GM23338 (cell line): ENCODE measurements at regions not wholly inside any gene's neighbourhood (a gene's known extent, or its start where the extent isn't known, plus 50 kb on each side); places are given as distances from the start of the nearest gene placed in this dataset.

Experiments
- ATAC-seq: fragments of 200-7000 bp; cut with Tn5 transposase; 3 replicates; pipeline ENCODE4 v1.9.1; 2020
- DNase-seq: peaks from one replicate; pipeline ENCODE4 v3.0.0-alpha.2; 2015; ENCODE audit warnings: low spot score
- H2AFZ ChIP-seq: fragments of 200-600 bp; sonication (generic); 2 replicates; pipeline ENCODE4 v1.8.0; 2016; ENCODE audit warnings: antibody characterized with exemption, mild to moderate bottlenecking, moderate library complexity
- H3F3A ChIP-seq: fragments of 200-600 bp; sonication (generic); replicated peaks from 2 replicates; pipeline ENCODE4 v1.8.0; 2017; ENCODE audit warnings: antibody characterized with exemption, mixed run types, low read depth
- H3K27ac ChIP-seq: fragments of 200-600 bp; sonication (generic); 2 replicates; pipeline ENCODE4 v1.6.1; 2016; ENCODE audit warnings: low read depth
- H3K27me3 ChIP-seq: fragments of 200-600 bp; sonication (generic); 2 replicates; pipeline ENCODE4 v1.8.0; 2016; ENCODE audit warnings: mild to moderate bottlenecking, mixed run types, moderate library complexity; ENCODE audit not compliant: insufficient read depth
- H3K36me3 ChIP-seq: fragments of 200-600 bp; sonication (generic); 2 replicates; pipeline ENCODE4 v1.8.0; 2016; ENCODE audit warnings: mild to moderate bottlenecking; ENCODE audit not compliant: insufficient read depth
- H3K4me1 ChIP-seq: fragments of 200-600 bp; sonication (generic); 2 replicates; pipeline ENCODE4 v1.8.0; 2016; ENCODE audit warnings: mild to moderate bottlenecking, moderate library complexity; ENCODE audit not compliant: insufficient read depth
- H3K4me2 ChIP-seq: fragments of 200-600 bp; sonication (generic); 2 replicates; pipeline ENCODE4 v1.7.1; 2017; ENCODE audit warnings: mixed run types
- H3K4me3 ChIP-seq: fragments of 200-600 bp; sonication (generic); 2 replicates; pipeline ENCODE4 v1.6.1; 2016; ENCODE audit warnings: mixed run types
- H3K79me2 ChIP-seq: fragments of 200-600 bp; sonication (generic); replicated peaks from 2 replicates; pipeline ENCODE4 v1.8.0; 2017; ENCODE audit warnings: mild to moderate bottlenecking; ENCODE audit not compliant: insufficient read depth
- H3K9me2 ChIP-seq: fragments of 200-600 bp; sonication (generic); 2 replicates; pipeline ENCODE4 v1.8.0; 2017; ENCODE audit not compliant: insufficient read depth
- H4K20me1 ChIP-seq: fragments of 200-600 bp; sonication (generic); replicated peaks from 2 replicates; pipeline ENCODE4 v1.8.0; 2017; ENCODE audit warnings: mild to moderate bottlenecking; ENCODE audit not compliant: insufficient read depth
- H3K27ac Mint-ChIP-seq: 2 replicates; pipeline ENCODE4 v1.8.0; 2020; ENCODE audit warnings: inconsistent platforms, mild to moderate bottlenecking, moderate library complexity, mixed read lengths
- H3K27me3 Mint-ChIP-seq: 3 replicates; pipeline ENCODE4 v1.8.0; 2022; ENCODE audit warnings: low read depth, mild to moderate bottlenecking, moderate library complexity, mixed read lengths, inconsistent platforms; ENCODE audit not compliant: insufficient read depth, poor library complexity
- H3K36me3 Mint-ChIP-seq: 3 replicates; pipeline ENCODE4 v1.8.0; 2021; ENCODE audit warnings: low read depth, mild to moderate bottlenecking, inconsistent platforms, moderate library complexity, mixed read lengths
- H3K4me1 Mint-ChIP-seq: 3 replicates; pipeline ENCODE4 v1.8.0; 2020; ENCODE audit warnings: mild to moderate bottlenecking, inconsistent platforms, mixed read lengths
- H3K4me3 Mint-ChIP-seq: 3 replicates; pipeline ENCODE4 v1.8.0; 2021; ENCODE audit warnings: moderate library complexity, mild to moderate bottlenecking, inconsistent platforms, mixed read lengths
- H3K9me3 Mint-ChIP-seq: 3 replicates; pipeline ENCODE4 v1.8.0; 2020; ENCODE audit warnings: moderate library complexity, mild to moderate bottlenecking, inconsistent platforms, mixed read lengths
- CREB1 ChIP-seq: fragments of 250-450 bp; sonication (Bioruptor Pico); IDR thresholded peaks from 2 replicates; pipeline ENCODE4 v1.5.0; 2020; ENCODE audit warnings: low read depth, mild to moderate bottlenecking, moderate library complexity
- ETS1 ChIP-seq: IDR thresholded peaks from 2 replicates; pipeline ENCODE4 v1.6.1; 2016; ENCODE audit warnings: antibody characterized with exemption
- NANOG ChIP-seq: IDR thresholded peaks from 2 replicates; pipeline ENCODE4 v1.6.1; 2016; ENCODE audit warnings: antibody characterized with exemption, borderline replicate concordance
- STAT1 ChIP-seq: IDR thresholded peaks from one replicate; pipeline ENCODE4 v1.6.1; 2016; ENCODE audit warnings: antibody characterized with exemption; ENCODE audit not compliant: unreplicated experiment
- ZNF114 ChIP-seq: fragments of 250-450 bp; sonication (Bioruptor Pico); IDR thresholded peaks from 2 replicates; pipeline ENCODE4 v1.5.0; 2020; ENCODE audit warnings: mild to moderate bottlenecking, moderate library complexity
- TF ChIP-seq, protein P1 (sequence below), 2 experiments: fragments of 200-600 bp in 1 of 2; sonication (generic) in 1 of 2; conservative IDR thresholded peaks; 2 replicates each; pipeline versions ENCODE4 v1.5.1 to v1.6.1; 2016 to 2017; ENCODE audit warnings: antibody characterized with exemption in 2 of 2, low read depth in 2 of 2, mild to moderate bottlenecking in 2 of 2, moderate library complexity in 1 of 2
- TF ChIP-seq, protein P2 (sequence below): IDR thresholded peaks from one replicate; pipeline ENCODE4 v1.6.1; 2018; ENCODE audit warnings: antibody characterized with exemption; ENCODE audit not compliant: unreplicated experiment
- TF ChIP-seq, protein P3 (sequence below): fragments of 250-450 bp; sonication (Bioruptor Pico); IDR thresholded peaks from 2 replicates; pipeline ENCODE4 v1.5.0; 2020; ENCODE audit warnings: mild to moderate bottlenecking, moderate library complexity

DNA sequence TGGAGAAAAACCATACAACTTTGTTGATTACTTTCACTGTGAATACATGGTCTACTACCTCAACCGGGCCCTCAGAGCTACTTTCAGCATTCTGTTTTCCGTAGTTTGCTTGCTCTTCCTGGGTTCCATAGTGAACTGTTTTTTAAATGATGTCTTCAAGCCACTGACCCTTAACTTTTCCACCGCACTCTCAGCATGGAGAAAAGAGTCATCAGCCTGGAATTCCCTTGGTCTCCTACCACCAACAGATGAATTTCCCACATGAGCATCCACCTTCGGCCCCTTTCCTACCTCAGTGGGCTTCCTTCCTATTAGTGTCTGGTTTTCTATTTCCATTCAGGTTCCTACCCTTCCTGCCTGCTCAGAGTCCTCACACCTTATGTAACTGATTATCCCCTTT is 135.9 kb upstream of the ADAMTSL1 start:
- TF ChIP-seq ETS1 (no peak), STAT1 (no peak)
- TF ChIP-seq, protein P1, sequence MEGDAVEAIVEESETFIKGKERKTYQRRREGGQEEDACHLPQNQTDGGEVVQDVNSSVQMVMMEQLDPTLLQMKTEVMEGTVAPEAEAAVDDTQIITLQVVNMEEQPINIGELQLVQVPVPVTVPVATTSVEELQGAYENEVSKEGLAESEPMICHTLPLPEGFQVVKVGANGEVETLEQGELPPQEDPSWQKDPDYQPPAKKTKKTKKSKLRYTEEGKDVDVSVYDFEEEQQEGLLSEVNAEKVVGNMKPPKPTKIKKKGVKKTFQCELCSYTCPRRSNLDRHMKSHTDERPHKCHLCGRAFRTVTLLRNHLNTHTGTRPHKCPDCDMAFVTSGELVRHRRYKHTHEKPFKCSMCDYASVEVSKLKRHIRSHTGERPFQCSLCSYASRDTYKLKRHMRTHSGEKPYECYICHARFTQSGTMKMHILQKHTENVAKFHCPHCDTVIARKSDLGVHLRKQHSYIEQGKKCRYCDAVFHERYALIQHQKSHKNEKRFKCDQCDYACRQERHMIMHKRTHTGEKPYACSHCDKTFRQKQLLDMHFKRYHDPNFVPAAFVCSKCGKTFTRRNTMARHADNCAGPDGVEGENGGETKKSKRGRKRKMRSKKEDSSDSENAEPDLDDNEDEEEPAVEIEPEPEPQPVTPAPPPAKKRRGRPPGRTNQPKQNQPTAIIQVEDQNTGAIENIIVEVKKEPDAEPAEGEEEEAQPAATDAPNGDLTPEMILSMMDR (conservative IDR thresholded peaks at IDR 0.05; ENCODE audit: low read depth in 2 of 2), result no peak
- H3K4me1 Mint-ChIP-seq, result peaks cover 9% of the 10 kb centered on the region
- H3K36me3 Mint-ChIP-seq, result no peaks in the 10 kb centered on the region; the same call in 2 of the 3 replicates
- ATAC-seq (no peak), DNase-seq (no peak)
- H4K20me1 ChIP-seq, result no peaks in the 10 kb centered on the region
- H3F3A ChIP-seq, result no peaks in the 10 kb centered on the region
- H3K4me1 ChIP-seq, result no peaks in the 10 kb centered on the region; the same call in 1 of the 2 replicates
- no peaks in the 10 kb centered on the region for H3K79me2 ChIP-seq
- H3K9me3 Mint-ChIP-seq, result peaks cover 8% of the 10 kb centered on the region
- H2AFZ ChIP-seq, result no peak overlapping the region
- H3K27me3 ChIP-seq, result no peaks in the 10 kb centered on the region
- H3K4me3 Mint-ChIP-seq, result no peak overlapping the region
- no peak overlapping the region for H3K4me3 ChIP-seq
- no peak overlapping the region for H3K4me2 ChIP-seq
- no peaks in the 10 kb centered on the region; the same call in 1 of the 2 replicates for H3K9me2 ChIP-seq
- H3K36me3 ChIP-seq, result no peaks in the 10 kb centered on the region
- no peak overlapping the region for H3K27ac Mint-ChIP-seq
- no peaks in the 10 kb centered on the region for H3K27me3 Mint-ChIP-seq
- no peak overlapping the region for H3K27ac ChIP-seq

DNA sequence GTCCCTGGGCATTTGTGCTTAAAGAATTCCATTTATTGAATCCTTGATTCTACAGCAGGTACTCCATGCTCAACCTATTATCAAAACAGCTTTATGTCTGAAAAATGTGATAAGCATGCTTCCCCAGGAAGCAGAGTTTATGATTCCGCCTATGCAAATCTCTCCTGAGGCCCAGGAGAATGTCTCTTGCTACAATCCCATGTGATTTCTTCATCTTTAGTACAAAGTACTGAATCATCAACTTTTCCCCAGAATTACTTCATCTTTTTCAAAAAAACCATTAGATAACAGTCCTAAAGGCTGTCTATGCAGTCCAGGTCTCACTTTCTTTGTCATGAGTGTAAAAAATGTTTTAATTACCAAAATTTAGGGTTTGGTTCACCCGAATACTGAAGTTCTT is 130.2 kb upstream of the ADAMTSL1 start:
- H3K27ac ChIP-seq, result no peak overlapping the region
- no peak overlapping the region for H3K4me2 ChIP-seq
- no peak overlapping the region for H3K27ac Mint-ChIP-seq
- TF ChIP-seq NANOG (no peak), ZNF114 (no peak), ETS1 (no peak), CREB1 (no peak), STAT1 (no peak)
- TF ChIP-seq, protein P2, sequence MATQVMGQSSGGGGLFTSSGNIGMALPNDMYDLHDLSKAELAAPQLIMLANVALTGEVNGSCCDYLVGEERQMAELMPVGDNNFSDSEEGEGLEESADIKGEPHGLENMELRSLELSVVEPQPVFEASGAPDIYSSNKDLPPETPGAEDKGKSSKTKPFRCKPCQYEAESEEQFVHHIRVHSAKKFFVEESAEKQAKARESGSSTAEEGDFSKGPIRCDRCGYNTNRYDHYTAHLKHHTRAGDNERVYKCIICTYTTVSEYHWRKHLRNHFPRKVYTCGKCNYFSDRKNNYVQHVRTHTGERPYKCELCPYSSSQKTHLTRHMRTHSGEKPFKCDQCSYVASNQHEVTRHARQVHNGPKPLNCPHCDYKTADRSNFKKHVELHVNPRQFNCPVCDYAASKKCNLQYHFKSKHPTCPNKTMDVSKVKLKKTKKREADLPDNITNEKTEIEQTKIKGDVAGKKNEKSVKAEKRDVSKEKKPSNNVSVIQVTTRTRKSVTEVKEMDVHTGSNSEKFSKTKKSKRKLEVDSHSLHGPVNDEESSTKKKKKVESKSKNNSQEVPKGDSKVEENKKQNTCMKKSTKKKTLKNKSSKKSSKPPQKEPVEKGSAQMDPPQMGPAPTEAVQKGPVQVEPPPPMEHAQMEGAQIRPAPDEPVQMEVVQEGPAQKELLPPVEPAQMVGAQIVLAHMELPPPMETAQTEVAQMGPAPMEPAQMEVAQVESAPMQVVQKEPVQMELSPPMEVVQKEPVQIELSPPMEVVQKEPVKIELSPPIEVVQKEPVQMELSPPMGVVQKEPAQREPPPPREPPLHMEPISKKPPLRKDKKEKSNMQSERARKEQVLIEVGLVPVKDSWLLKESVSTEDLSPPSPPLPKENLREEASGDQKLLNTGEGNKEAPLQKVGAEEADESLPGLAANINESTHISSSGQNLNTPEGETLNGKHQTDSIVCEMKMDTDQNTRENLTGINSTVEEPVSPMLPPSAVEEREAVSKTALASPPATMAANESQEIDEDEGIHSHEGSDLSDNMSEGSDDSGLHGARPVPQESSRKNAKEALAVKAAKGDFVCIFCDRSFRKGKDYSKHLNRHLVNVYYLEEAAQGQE, result no peak
- TF ChIP-seq, protein P3, sequence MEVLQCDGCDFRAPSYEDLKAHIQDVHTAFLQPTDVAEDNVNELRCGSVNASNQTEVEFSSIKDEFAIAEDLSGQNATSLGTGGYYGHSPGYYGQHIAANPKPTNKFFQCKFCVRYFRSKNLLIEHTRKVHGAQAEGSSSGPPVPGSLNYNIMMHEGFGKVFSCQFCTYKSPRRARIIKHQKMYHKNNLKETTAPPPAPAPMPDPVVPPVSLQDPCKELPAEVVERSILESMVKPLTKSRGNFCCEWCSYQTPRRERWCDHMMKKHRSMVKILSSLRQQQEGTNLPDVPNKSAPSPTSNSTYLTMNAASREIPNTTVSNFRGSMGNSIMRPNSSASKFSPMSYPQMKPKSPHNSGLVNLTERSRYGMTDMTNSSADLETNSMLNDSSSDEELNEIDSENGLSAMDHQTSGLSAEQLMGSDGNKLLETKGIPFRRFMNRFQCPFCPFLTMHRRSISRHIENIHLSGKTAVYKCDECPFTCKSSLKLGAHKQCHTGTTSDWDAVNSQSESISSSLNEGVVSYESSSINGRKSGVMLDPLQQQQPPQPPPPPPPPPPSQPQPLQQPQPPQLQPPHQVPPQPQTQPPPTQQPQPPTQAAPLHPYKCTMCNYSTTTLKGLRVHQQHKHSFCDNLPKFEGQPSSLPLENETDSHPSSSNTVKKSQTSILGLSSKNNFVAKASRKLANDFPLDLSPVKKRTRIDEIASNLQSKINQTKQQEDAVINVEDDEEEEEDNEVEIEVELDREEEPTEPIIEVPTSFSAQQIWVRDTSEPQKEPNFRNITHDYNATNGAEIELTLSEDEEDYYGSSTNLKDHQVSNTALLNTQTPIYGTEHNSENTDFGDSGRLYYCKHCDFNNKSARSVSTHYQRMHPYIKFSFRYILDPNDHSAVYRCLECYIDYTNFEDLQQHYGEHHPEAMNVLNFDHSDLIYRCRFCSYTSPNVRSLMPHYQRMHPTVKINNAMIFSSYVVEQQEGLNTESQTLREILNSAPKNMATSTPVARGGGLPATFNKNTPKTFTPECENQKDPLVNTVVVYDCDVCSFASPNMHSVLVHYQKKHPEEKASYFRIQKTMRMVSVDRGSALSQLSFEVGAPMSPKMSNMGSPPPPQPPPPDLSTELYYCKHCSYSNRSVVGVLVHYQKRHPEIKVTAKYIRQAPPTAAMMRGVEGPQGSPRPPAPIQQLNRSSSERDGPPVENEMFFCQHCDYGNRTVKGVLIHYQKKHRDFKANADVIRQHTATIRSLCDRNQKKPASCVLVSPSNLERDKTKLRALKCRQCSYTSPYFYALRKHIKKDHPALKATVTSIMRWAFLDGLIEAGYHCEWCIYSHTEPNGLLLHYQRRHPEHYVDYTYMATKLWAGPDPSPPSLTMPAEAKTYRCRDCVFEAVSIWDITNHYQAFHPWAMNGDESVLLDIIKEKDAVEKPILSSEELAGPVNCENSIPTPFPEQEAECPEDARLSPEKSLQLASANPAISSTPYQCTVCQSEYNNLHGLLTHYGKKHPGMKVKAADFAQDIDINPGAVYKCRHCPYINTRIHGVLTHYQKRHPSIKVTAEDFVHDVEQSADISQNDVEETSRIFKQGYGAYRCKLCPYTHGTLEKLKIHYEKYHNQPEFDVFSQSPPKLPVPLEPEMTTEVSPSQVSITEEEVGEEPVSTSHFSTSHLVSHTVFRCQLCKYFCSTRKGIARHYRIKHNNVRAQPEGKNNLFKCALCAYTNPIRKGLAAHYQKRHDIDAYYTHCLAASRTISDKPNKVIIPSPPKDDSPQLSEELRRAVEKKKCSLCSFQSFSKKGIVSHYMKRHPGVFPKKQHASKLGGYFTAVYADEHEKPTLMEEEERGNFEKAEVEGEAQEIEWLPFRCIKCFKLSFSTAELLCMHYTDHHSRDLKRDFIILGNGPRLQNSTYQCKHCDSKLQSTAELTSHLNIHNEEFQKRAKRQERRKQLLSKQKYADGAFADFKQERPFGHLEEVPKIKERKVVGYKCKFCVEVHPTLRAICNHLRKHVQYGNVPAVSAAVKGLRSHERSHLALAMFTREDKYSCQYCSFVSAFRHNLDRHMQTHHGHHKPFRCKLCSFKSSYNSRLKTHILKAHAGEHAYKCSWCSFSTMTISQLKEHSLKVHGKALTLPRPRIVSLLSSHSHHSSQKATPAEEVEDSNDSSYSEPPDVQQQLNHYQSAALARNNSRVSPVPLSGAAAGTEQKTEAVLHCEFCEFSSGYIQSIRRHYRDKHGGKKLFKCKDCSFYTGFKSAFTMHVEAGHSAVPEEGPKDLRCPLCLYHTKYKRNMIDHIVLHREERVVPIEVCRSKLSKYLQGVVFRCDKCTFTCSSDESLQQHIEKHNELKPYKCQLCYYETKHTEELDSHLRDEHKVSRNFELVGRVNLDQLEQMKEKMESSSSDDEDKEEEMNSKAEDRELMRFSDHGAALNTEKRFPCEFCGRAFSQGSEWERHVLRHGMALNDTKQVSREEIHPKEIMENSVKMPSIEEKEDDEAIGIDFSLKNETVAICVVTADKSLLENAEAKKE, result no peak

More for the DNA sequence above, 130.2 kb upstream of the ADAMTSL1 start:
- H3K36me3 Mint-ChIP-seq, result no peaks in the 10 kb centered on the region; the same call in 2 of the 3 replicates
- Histone ChIP-seq H2AFZ (no peak overlapping the region), H3K27me3 (no peaks in the 10 kb centered on the region), H4K20me1 (no peaks in the 10 kb centered on the region), H3K4me1 (no peaks in the 10 kb centered on the region), H3K9me2 (no peaks in the 10 kb centered on the region), H3K79me2 (no peaks in the 10 kb centered on the region), H3K36me3 (no peaks in the 10 kb centered on the region), H3F3A (no peaks in the 10 kb centered on the region), H3K4me3 (no peak overlapping the region)
- H3K4me1 Mint-ChIP-seq, result no peaks in the 10 kb centered on the region
- H3K4me3 Mint-ChIP-seq, result no peak overlapping the region
- no peak for ATAC-seq
- H3K9me3 Mint-ChIP-seq, result peaks cover 8% of the 10 kb centered on the region
- no peak for DNase-seq
- no peaks in the 10 kb centered on the region for H3K27me3 Mint-ChIP-seq
